NB4 (cell line): ENCODE measurements at regions not wholly inside any gene's neighbourhood (a gene's known extent, or its start where the extent isn't known, plus 50 kb on each side); places are given as distances from the start of the nearest gene placed in this dataset.

Experiments used
- MYC ChIP-seq: IDR thresholded peaks from 2 replicates; pipeline ENCODE4 v1.6.1; 2011; ENCODE audit warnings: low read depth, low read length
- POLR2A ChIP-seq: IDR thresholded peaks from 2 replicates; pipeline ENCODE4 v1.6.1; 2011; ENCODE audit warnings: mild to moderate bottlenecking; ENCODE audit not compliant: insufficient read length; ENCODE audit errors: extremely low read depth
- TF ChIP-seq, protein P1 (sequence below): IDR thresholded peaks from one replicate; pipeline ENCODE4 v1.5.1; 2012; ENCODE audit warnings: low read depth, low read length
- TF ChIP-seq, protein P2 (sequence below): IDR thresholded peaks from 2 replicates; pipeline ENCODE4 v1.6.1; 2011; ENCODE audit warnings: low read depth, low read length

GRCh38 chr14:45939572-45939971 is 686.6 kb upstream of the MIS18BP1 start:
- TF ChIP-seq, protein P1, sequence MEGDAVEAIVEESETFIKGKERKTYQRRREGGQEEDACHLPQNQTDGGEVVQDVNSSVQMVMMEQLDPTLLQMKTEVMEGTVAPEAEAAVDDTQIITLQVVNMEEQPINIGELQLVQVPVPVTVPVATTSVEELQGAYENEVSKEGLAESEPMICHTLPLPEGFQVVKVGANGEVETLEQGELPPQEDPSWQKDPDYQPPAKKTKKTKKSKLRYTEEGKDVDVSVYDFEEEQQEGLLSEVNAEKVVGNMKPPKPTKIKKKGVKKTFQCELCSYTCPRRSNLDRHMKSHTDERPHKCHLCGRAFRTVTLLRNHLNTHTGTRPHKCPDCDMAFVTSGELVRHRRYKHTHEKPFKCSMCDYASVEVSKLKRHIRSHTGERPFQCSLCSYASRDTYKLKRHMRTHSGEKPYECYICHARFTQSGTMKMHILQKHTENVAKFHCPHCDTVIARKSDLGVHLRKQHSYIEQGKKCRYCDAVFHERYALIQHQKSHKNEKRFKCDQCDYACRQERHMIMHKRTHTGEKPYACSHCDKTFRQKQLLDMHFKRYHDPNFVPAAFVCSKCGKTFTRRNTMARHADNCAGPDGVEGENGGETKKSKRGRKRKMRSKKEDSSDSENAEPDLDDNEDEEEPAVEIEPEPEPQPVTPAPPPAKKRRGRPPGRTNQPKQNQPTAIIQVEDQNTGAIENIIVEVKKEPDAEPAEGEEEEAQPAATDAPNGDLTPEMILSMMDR, result no peak
- TF ChIP-seq, protein P2, sequence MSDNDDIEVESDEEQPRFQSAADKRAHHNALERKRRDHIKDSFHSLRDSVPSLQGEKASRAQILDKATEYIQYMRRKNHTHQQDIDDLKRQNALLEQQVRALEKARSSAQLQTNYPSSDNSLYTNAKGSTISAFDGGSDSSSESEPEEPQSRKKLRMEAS, result no peak
- no peak for TF ChIP-seq POLR2A
- no peak for TF ChIP-seq MYC
